Left kidney (tissue), 1 donor: ENCODE measurements at regions not wholly inside any gene's neighbourhood (a gene's known extent, or its start where the extent isn't known, plus 50 kb on each side); places are given as distances from the start of the nearest gene placed in this dataset.

Experiments
- DNase-seq: peaks from one replicate; pipeline ENCODE4 v3.0.0-alpha.2; 2013

DNA sequence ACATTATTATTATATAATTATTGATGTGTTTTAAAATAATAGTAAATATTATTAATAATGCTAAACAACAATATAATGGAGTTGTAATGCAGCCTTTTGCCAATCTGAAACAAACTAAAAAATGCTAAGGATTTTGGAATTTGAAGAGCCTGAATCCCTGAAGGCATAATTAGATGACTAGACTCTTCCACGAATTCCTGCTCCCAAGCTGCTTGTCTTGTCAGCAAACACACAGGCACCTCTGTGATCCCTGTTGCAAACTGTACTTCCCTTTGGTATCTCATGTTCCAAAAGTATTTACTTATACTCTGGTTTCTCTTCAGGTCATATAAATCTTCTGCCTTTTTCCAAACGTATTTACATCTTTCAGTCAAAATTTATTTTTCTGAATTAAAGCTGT, 1862.4 kb downstream of the OLFM4 start:
- DNase-seq = no peak

DNA sequence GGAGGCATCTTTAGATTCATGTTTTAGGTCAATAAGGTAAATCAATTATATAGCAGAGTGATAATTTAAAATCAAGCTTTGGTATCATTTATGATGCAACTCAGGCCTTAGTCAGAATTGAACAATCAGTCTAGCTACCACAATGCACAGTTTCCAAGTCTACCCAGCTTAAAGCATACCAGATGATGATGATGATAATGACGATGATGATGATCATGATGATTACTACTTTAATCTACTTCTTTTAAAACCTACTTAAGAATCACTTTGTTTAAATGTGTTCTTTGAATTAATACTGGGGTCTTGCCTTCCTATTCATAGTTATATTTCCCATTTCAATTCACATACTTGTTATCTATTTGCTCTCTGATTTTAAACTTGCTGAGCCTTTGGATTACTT, 1872.7 kb downstream of the OLFM4 start:
- no peak for DNase-seq

DNA sequence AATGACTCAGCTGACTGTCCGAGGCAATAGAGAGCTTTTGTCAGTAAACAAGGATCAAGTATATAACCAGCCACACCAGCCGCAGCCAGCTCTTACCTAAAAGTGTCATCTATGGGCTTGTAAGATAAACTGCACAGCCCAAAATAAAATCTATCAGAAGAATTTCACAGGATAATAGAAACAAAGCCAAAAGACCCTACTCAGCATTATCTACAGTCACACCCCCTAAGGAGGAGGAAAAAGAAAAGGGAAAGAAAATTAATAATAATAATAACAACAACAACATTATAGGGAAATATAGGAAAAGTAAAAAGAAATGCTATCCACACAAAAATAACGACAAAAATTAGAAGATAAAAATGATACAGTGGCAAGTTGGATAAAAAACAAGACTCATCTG, 1883.8 kb downstream of the OLFM4 start:
- no peak for DNase-seq

DNA sequence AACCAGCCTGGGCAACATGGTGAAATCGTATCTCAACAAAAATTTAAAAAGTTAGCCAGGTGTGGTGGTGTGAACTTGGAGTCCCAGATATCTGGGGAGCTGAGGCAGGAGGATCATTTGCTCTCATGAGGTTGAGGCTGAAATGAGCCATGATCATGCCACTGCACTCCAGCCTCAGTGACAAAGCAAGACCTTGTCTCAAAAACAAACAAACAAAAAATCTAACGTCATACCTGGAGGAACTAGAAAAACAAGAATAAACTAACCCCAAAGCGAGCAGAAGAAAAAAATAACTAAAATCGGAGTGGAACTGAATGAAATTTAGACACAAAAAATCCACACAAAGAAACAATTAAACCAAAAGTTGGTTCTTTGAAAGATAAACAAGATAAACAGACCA, 1885.1 kb downstream of the OLFM4 start:
- no peak for DNase-seq

DNA sequence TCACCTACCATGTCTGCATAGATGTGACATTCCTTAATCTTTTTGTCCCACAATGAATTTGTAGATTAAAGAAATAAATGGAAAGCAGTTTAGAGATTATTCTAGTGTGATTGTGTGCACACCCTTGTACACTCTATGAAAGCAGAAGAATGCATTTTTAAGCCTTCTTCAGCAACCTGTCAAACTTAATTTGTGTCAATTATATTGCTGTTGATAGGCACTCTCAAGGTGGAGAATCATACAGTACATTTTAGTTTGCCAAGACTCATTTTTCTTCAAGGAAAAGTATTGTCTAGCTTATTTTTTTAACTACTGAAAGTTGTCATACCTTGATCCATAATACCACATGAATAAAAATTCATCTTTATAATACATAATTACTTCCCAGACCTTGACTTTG, 1898.9 kb downstream of the OLFM4 start:
- DNase-seq = no peak

DNA sequence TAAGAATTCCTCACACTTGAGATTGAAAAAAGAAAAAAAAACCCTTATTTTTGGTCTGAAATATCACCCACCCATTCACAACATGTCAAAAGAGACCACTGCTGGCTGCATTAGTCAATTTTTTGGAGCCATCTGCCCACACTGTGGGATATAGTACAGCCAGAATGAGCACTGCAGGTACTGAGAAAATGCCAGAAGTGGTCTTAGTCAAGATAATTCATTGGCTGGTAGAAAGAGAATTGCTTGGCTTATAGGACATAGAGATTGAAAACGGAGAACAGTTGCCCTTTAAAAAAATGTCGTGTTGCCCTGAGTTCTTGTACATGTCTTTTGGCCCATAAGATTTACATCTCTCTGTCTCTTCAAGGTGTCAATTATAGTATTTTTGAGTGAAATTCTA, 1899.5 kb downstream of the OLFM4 start:
- DNase-seq = no peak

DNA sequence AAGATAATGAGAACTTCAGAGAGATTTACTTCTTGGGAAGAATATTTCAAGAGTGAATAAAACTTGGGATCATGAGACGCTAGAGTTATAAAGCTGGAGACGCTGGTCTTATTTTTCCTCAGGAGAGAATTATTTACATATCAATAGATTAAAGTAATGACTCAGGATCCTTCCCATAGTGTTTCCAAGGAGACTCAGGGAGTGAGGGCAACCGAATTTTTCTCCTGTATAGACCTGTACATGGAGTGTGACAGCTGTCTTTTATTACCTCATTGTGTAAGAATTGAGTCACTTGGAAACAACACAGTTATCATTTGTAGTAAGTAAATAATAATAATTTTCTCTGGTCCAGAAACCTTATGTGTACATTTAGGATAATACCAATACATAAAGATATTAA, 1905.5 kb downstream of the OLFM4 start:
- DNase-seq = no peak

DNA sequence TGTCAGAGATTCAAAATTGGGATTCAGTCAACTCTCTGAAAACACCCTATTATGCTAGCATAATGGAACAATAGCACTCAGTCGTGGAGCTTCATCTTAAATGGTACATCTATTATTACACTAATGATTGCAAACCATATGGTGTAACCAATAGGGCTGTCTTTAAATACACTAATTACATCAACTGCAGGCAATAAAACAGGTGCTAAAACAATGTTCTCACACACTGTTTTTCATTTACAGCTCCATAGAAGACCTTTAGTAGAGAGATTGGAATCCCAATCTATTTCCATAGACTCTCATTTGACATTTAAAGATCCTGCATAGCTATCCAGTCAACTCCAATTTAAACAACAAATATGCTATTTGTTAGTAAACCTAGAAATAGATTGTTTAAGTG, 1917.4 kb downstream of the OLFM4 start:
- DNase-seq = no peak

DNA sequence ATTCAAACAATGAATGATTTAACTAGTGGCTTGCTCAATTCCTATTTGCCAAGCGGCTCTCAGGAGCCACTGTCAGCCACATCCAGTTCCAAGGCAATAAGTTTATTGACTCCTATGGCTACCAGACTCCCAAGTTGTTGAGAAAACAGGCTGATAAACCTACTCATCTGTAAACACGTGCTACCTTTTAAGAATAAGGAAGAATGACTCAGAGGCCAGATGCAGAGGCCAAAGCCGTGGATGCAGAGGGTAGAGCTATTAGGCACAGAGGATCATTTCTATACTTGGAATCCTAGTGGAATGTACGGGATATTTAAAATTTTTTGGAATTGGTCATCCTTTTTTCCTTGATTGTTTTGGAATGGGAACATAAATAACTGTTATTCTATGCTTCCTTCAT, 1921.1 kb downstream of the OLFM4 start:
- no peak for DNase-seq

DNA sequence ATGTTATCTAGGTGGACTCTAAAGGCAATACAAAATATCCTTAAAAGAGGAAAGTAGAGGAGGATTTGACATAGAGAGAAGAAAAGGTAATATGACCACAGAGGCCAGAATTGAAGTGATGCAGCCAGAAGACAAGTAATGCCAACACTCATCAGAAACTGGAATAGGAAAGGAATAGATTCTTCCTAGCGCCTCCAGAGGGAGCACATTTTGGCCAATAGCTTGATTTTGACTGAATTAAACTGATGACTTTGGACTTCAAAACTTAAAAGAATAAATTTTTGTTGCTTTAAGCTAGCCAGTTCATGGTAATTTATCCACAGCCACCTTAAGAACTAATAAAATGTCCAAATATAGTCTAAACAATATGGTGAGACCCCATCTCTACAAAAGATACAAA, 1921.9 kb downstream of the OLFM4 start:
- DNase-seq = no peak

DNA sequence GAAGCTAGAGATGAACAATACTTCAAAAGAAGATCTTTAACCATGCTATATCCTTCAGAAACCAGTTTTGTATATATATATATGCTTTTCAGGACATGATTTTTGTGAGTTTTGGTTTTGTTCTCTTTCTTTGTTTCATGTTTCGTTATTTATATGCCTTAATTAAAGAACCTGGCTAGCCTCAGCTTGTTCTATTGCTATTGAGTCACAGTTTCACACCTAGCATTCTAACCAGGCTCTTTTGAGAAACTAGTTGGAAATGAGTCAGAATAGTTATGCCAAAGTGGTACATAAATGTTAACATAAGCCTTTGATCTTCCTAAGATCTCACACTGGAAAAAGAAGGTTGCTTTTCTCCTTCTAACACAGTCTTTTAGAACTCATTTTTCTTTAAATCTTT, 1925.2 kb downstream of the OLFM4 start:
- DNase-seq = no peak

DNA sequence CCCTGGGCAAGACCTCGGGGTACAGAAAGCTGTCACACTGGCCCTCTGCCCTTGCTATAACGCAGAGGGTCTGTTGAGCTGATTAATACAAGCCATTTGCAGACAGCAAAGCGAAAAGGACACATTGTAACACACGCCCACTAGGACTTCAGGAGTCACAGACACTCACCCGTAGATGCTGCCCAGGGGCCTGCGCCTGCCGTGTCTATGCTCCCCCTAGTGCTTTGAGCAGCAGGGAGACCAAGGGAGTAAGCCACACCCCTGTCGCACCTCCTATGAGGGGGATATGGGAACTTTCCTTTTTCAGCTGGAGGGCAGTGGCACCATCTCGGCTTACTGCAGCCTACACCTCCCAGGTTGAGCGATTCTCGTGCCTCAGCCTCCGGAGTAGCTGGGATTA, 1930.2 kb downstream of the OLFM4 start:
- DNase-seq = no peak

DNA sequence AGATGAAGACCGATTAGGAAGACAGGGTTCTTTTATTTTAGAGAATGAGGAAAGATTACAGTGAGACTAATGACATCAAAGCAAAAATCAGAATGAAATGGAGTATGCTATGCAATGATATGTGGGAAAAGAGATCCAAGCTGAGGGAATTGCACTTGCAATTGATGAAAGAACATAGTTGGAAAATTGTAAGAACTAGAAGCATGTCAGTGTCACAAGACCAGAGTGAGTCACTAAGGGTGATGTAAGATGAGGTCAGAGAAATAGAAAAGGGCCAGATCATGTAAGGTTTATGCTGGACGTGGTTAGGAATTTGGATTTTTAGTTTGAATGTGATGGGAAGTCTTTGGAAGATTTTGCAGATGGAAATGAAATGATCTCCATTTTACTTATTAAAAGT, 1937.3 kb downstream of the OLFM4 start:
- no peak for DNase-seq

DNA sequence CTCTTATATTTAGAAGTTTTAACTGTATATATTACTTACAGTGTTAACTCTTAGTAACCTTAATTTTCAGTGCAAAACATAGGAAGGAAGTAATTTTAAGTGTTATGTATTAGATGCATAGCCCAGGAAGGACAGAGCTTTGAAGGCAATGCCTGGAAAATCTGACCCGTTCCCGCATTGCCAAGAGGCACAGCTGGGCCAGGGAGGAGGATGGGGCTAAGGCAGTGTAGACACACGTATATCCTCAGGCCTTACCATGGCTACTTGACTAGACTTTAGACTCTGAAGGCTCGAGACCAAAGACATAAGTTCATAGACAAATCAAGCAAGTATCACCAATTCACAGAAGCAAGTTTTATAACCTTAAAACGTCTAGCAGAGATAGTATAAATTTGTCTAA, 1944.2 kb downstream of the OLFM4 start:
- no peak for DNase-seq

DNA sequence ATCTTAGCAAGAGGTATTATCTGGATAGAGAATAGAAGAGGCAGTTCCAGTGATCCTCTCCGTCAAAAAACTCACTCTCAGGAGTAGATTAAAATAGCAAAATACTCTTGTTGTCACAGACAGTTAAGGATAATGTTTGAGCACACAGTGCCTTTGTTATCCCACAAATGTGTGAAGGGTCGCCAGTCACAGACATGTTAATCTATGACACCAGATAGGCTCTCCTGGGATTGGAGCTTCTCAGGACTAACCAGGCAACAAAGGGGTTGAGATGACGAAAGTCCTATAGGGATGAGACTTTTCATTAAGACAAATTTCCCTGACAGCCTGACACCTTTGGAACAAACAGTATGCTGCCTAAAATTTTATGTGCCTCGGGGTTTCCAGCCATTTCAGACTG, 1947.1 kb downstream of the OLFM4 start:
- DNase-seq = no peak

DNA sequence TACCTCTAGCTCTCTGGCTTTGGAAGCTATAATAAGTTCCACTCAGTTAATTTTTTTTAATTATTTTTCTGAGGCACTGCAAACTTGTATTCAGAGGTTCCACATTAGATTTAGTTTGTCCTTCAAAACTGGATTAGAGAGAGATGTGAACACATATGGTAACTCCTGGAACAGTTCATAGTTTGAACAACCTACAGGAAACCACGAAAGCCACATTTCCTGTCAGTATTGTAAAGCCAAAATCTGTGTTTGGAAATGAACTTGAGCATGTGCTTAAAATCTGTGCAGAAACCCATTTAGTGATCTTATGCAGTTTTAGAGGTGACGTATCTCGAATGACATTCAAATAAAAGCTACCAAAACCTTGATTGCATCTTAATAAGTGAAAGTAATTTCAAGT, 1952.0 kb downstream of the OLFM4 start:
- no peak for DNase-seq

DNA sequence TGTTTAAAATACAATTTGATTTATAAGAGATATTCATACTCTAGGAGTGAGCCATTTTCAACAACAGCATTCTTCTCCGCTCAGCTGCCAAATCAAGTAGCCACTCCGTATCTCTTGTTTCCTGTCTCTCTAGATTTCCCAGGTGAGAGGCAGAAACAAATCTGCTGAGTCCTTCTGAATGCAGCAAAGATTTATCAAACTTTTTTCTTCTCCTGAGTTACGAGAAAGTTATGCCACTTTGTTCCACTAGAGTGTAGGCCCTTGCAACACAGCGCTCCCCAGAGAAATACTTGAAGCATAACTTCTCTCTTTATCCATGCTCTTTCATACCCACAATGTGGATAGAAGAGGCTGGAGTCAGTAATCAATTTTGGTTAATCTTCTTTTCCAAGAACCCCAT, 1960.8 kb downstream of the OLFM4 start:
- DNase-seq = no peak

DNA sequence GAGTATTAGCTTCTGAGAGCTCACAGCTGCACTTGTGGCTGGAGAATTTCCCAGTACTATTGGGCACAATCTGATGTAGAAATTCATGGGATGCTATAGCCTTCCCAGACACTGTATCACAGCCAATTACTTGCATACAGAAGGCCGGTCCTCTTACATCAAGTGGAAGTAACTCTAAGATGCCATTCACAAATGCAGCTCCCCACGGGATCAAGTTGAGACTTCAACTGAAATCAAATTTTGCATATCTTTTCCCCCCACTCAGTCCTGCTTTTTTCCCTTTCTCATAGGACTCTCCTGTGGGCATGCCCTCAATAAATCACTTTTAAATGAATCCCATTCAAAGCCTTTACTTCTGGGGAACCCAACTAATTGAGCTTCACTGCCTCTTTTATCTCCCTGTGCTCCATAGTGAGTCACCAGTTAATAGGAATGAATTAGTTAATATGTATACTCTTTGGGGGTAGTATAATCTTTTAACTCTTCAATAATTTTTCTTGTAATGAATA, 1970.8 kb downstream of the OLFM4 start:
- no peak for DNase-seq

DNA sequence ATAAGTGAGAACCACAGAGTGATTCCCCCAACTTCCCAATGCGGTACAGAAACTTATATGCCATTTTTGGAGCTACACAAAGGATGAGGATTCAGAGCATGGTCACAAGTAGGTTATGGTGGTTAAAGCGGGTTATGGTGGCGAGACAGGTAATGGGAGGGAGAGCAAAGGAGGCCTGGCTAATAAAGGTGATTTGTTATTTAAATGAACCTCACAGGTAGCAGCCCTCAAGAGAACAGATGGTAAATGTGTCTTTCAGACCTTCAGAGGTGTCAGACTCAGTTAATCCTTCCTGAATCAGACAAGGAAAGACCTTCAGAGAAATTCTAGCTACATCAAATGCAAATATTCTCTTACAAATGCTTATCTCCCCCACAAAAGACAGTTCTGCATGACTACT, 1971.4 kb downstream of the OLFM4 start:
- no peak for DNase-seq

DNA sequence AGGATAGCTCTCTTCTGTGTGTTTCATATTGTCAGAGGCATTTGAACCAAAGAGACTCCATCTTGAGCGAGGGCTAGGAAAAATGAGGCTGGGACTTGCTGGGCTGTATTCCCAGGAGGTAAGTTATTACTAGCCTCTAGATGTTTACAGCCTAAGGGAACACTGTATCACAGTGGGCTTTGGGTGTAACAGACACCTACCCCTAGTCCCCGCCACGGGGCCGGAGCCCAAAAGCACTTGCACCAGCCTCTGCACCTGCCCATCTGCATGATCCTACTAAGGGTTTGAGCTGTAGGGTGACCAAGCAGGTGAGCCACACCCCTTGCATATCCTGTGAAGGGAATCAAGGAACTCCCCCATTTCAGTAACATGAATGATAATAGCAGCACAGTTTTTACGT, 1972.2 kb downstream of the OLFM4 start:
- no peak for DNase-seq

DNA sequence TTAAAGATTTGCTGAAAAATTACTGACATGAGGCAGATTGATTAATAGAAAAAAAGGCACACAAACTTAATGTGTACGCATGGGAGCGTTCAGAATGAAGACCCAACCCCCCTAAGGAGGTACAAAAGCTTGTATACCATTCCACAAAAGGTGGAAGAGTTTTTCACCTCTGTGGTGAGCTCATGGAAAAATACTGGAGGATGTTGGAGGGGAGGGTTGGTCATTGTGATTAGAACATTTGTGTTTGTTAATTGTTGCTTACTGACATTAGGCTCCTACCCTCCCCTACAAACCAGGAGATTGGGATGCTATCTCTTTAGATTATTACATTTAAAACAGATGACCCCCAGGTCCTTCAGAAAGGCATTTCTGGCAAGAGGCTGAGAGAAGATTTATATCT, 1973.3 kb downstream of the OLFM4 start:
- no peak for DNase-seq

DNA sequence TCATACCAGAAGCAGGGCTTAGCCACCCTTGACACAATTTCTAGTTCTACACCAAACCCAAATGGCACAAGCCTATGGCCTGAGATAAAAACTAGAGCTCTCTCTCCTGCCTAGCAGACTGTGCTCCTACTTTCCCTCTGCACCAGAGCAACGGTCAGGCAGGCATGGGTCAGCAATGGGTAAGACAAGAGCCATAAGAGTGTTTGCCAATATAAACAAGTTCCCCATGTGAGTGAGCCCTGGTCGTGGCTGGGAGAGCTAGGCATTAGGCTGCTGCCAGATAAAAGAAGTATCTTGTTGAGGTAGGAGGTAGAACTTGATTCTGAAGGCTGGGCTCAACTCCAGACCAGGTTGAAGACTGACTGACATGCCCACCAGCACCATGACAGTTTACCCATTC, 1979.1 kb downstream of the OLFM4 start:
- DNase-seq = no peak

DNA sequence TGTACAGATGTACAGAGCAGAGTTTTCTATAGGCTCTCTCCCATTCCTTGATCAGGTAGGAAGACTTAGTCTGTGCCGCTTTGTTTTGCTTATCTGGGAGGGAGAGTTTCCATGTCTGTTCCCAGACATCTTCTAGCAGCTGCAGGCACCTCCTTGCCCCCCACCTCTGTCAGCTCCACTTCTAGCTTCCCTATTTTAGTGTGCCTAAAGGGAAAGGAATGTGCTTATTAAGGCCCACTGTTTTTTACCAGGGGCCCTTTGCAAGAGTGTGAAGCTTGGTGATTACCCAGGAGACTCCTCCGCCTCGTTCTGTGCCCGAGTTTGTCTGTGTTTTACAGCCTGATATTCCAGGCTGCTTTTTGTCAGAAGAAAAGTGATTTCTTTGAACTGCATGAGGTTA, 1984.4 kb downstream of the OLFM4 start:
- no peak for DNase-seq

DNA sequence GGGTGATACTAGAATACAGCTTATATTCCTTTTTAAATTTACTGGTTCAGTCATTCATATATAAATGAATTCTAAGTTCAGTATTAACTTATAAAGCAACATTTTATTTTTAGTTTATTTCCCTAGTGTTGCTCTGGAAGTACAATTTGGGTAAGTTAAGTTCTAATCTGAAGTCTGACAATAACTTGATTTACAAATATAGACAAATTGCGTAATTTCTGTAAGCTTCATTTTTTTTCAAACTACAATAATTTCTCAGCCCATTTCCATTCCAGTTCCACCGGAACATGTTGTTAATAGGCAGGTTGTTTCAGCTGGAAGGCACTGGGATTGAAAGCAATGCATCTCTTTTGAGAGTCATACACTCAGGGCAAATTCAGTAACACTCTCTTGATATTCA, 2000.7 kb downstream of the OLFM4 start:
- DNase-seq = no peak

DNA sequence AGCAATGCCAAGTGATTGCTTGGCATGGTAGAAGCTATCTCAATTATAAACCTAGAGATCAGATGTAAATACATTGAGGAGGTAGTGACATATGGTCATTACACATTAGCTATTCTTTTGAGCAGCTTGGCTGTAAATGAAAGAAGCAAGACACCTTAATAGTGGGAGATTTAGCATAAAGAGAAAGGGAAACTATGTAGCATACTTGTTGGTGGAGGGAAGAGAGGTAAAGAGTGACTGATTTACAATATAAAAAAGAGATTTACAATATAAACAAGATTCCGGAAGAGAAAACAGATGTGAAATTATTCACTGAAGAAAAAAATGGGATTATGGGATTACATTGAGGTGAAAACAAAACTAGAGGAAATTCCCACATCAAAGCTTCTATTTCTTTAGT, 2009.6 kb downstream of the OLFM4 start:
- no peak for DNase-seq
